NCI-H187 treated with DMSO at 0.1 percent for 48 hours (cell line): ENCODE measurements at regions not wholly inside any gene's neighbourhood (a gene's known extent, or its start where the extent isn't known, plus 50 kb on each side); places are given as distances from the start of the nearest gene placed in this dataset.
"Not testable (repeated sequence)": the region's sequence is repeated elsewhere in the genome, so short reads cannot be mapped to it uniquely, and the experiment has no call there.

Experiments
- DNase-seq: peaks from one replicate; lab custom pipeline; 2025; lab: John Stamatoyannopoulos, UW

- DNase-seq = no peak
Measured at GRCh38 chr1:181257117-181257516, 168.6 kb downstream of the IER5 start.

- no peak for DNase-seq
Measured at GRCh38 chr1:181259026-181259745, 170.7 kb downstream of the IER5 start.

- DNase-seq = no peak
Measured at GRCh38 chr1:181260271-181260670, 171.8 kb downstream of the IER5 start.

- DNase-seq = no peak
Measured at GRCh38 chr1:181260994-181261393, 172.5 kb downstream of the IER5 start.

- DNase-seq = no peak
Measured at GRCh38 chr1:181262069-181262468, 173.6 kb downstream of the IER5 start.

- DNase-seq = no peak
Measured at GRCh38 chr1:181263444-181263843, 174.9 kb downstream of the IER5 start.

- DNase-seq = no peak
Measured at GRCh38 chr1:181264821-181265220, 176.3 kb downstream of the IER5 start.

GRCh38 chr1:181284978-181285377 lies 196.5 kb downstream of the IER5 start:
- no peak for DNase-seq

GRCh38 chr1:181295217-181295616 lies 188.1 kb upstream of the CACNA1E start:
- no peak for DNase-seq

GRCh38 chr1:181296180-181296579 lies 187.1 kb upstream of the CACNA1E start:
- no peak for DNase-seq

GRCh38 chr1:181308098-181308497 lies 175.2 kb upstream of the CACNA1E start:
- no peak for DNase-seq

GRCh38 chr1:181310560-181310959 lies 172.8 kb upstream of the CACNA1E start:
- DNase-seq = no peak

- DNase-seq = no peak
Measured at GRCh38 chr1:181312946-181313345, 170.4 kb upstream of the CACNA1E start.

GRCh38 chr1:181313466-181313865 lies 169.9 kb upstream of the CACNA1E start:
- DNase-seq = no peak

- DNase-seq = no peak
Measured at GRCh38 chr1:181314010-181314409, 169.3 kb upstream of the CACNA1E start.

GRCh38 chr1:181314959-181315358 lies 168.4 kb upstream of the CACNA1E start:
- no peak for DNase-seq

- no peak for DNase-seq
Measured at GRCh38 chr1:181317261-181317930, 165.9 kb upstream of the CACNA1E start.

GRCh38 chr1:181318022-181318857 lies 165.1 kb upstream of the CACNA1E start:
- no peak for DNase-seq

- no peak for DNase-seq
Measured at GRCh38 chr1:181318858-181319235, 164.5 kb upstream of the CACNA1E start.

GRCh38 chr1:181319907-181320306 lies 163.4 kb upstream of the CACNA1E start:
- DNase-seq = no peak

- no peak for DNase-seq
Measured at GRCh38 chr1:181324797-181325616, 158.3 kb upstream of the CACNA1E start.

- not testable (repeated sequence) for DNase-seq
Measured at GRCh38 chr1:181325765-181326164, 157.6 kb upstream of the CACNA1E start.
